Stimulated activated CD4-positive, alpha-beta T cell treated with anti-CD3 and anti-CD28 coated beads, Interleukin-15, amount 100 ng/mL, for 48 hours (primary cell): ENCODE measurements at regions not wholly inside any gene's neighbourhood (a gene's known extent, or its start where the extent isn't known, plus 50 kb on each side); places are given as distances from the start of the nearest gene placed in this dataset.
"Not testable (repeated sequence)": the region's sequence is repeated elsewhere in the genome, so short reads cannot be mapped to it uniquely, and the experiment has no call there.

Source experiments
- DNase-seq, 2 donors: peaks; one replicate each; pipeline ENCODE4 v3.0.0-alpha.2; 2020; ENCODE audit warnings: low read depth in 2 of 2

DNA sequence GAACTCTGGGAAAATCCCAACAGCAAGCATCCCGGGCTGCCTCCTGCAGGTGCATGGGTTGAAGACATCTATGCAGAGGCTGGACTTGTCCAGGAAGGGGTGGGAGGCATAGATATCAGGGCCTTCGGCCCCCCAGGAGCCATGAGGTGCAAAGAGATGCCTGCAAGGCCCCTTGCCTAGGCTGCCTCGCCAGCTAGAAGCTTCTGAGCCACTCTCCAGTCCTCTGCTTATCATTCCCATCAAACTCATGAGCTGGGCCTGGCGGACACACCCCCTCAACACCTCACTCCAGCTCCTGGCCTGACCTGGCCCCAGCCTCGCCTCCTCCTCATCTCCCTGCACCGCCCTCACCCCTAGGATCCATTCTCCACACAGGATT lies 152.4 kb upstream of the PTPN1 start:
- DNase-seq, result no peak

DNA sequence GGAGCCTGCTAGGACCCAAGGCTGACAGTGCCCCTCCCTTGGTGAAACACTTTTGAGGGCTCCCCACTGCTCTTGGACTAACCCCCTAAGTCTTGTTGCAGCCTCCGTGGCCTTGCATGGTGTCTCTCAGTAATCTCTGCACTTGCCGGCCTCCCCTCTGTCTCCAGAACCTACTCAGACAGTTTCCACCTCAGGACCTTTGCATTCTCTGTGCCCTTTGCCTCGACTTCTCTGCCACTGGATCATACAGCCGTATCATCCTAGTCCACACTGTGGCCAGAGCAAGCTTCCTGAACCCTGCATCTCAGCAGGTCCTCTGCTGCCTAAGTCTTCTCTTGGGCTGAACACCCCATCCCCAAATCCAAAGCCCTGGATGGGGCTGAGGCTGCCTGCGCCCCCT lies 152.0 kb upstream of the PTPN1 start:
- DNase-seq, result no peak

DNA sequence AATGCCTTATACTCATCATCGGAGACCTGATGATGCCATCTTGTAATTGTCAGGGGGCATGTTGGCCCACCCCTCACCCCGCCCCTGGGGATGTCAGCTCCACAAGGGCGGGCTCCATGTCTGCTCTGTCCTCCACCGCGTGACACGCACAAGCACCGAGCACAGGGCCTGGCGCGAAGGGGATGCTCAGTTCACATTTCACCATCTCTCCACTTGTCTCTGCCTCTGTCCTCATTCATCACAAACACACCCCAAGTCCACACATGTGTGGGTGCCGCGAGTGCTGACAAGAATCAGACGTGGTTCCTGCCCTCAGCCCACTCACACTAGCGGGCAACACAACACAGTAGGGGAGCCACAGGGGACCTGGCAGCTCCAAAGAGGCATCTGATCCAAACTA lies 151.2 kb upstream of the PTPN1 start:
- no peak for DNase-seq

DNA sequence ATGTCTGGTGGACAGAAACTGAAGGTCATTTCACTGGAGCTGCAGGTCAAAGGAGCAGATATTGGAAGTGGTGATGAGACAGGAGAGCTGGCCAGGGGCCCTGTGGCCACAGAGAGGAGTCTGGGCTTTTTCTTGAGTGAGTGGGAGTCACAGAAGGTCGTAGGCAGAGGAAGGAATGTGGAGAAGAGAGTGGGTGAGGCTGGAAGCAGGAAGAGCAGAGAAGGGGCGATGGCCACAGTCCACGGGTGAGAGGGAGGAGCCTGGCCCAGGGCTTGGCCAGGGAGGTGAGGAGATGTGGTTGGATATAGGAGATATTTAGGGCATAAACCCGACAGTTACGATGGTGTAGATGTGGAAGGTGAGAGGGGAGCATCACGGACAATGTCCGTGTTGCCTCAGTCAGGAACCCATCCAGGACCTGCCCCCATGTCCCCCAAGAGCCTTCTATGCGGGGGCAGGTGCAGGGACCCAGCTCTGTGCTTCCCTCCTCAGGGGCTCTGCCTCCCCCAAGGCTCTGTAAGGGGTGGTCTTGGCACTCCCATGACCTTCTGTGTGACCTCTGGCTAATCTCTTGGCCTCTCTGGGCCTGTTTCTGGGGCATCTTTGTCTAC lies 150.5 kb upstream of the PTPN1 start:
- DNase-seq, result no peak

DNA sequence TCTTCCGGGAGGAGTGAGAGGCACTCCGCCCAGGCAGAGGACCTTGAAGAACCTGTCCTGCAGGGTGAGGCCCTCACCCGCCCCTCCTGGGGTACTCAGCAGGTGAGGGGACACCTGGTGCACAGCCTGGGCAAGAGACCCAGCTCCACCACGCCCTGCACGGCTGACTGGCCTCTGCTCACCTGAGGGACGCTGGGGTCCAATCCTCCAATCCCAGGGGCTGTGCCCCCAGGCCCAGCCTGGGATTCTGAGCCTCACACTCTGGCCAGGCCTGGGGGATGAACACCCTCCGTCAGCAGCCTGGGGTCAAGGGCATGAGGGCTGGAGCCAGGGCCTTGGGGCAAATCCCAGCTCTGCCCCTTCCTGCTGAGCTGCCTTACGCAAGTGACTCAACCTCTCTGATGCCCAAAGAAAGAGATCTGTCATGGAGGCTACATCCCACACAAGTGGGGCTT lies 149.9 kb upstream of the PTPN1 start:
- no peak for DNase-seq

DNA sequence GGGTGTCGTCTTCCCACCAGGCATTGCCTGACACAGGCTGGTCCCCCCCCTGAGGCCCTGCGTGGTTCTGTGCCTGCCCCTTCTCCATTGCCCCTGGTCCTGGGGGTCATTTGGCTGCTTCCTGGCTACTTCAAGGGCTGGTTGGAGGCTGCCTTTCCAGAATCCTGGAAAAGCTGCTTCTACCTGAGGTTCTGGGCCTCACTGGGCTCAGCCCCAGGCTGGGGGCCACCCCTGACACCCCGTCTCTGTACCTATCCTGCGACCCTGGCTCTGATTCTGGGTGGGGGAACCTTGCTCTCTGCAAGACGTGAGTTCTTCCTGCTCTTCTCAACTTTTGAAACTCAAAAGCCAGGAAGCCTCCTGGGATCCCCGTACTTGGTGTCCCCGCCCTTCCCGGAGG lies 149.3 kb upstream of the PTPN1 start:
- DNase-seq, result no peak

DNA sequence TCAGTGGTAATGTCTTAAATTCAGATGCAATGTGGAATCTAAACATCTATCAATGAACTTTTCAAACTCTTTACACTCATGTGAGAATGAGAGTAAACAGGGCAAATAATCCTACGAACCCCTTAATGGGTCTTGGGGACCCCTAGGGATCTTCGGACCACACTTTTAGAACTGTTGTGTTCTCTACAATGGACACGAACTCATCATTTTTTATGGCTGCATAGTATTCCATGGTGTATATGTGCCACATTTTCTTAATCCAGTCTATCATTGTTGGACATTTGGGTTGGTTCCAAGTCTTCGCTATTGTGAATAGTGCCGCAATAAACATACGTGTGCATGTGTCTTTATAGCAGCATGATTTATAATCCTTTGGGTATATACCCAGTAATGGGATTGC lies 148.0 kb upstream of the PTPN1 start:
- not testable (repeated sequence) for DNase-seq

DNA sequence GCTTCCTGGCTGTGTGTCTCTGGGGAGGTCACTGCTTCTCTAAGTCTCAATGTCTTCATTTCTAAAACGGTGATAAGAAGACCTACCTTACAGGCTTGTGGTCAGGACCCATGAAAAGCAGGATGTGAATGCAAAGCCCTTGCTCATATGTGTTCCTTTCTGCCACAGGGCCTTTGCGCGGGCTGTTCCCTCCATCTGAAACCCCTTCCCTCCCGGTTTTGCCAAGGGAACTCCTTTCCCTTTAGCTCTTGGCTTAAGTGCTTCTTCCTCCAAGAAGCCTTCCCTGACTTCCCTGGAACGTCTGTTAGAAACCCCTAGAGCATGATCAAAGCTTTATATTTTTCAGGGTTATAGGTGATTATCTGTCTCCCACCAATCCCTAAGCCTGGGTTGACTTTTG lies 147.2 kb upstream of the PTPN1 start:
- no peak for DNase-seq

DNA sequence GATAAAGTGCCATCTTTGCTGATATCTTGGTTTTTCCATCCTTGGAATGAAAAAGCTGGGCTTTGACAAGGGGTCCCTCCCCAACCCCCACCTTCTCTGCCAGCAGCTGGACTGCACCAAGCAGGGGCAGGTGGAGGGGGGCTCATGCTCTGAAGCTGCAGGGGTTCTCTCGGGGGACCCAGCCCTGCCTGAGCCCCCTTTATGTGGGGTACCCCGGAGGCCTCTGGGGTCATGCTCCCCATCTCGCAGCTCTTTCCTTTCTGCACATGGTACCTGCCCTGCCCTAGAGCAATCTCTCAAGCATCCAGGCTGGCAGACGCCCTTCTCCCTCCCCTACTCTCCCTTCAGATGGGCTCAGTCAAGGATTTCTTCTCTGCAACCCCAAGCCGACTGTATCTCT lies 146.7 kb upstream of the PTPN1 start:
- DNase-seq, result no peak

DNA sequence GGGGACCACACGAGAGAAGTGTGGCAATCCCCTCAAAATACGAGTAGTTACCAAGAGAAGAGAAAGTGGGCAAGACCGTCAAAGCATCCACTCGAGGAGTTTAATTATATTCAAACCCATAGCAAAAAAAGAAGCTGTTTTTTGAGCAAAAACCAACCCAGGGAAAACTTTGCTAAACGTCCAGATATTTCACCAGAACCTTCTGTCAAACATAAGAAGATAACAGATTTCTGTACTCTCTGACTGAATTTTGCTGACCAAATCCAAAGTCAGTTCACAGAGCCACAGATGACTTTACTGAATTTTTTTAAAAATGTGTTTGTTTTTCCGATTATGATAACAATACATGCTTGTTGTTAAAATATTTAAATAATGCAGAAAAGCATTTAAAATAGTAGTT lies 145.6 kb upstream of the PTPN1 start:
- DNase-seq, result no peak

DNA sequence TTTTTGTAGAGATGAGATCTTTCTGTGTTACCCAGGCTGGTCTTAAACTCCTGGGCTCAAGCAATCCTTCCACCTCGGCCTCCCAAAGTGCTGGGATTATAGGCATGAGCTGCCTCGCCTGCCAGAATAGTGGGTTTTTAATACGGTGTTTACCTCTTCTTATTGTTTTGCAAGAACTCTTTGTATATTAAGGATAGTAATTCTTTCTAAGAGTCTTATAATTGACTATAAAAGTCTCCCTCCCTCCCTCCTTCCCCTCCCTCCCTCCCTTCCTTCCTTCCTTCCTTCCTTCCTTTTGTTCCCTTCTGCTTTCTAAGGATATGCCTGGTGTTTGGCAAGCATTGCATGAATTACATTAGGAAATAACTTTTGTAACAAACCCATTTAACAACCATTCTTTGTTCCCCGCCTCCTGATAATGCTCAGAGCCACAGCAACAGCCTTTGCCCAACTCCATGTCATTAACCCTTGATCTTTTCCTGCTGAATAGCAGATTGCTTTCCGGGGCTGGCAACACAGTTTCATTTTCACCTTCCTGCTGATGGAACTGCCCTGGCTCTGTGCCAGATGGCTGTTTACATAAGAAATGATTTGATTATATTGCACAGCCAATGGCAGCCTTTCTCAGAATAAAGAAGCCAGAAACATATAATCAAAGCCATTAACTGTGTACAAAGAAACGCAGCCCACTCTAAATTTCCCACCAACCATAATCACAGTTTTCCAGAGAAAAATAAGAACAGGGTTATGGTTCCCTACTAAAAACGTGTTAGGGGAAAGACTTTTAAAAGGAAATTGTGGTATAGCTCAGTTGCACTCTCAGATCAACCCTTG lies 143.7 kb upstream of the PTPN1 start:
- DNase-seq, result no peak

DNA sequence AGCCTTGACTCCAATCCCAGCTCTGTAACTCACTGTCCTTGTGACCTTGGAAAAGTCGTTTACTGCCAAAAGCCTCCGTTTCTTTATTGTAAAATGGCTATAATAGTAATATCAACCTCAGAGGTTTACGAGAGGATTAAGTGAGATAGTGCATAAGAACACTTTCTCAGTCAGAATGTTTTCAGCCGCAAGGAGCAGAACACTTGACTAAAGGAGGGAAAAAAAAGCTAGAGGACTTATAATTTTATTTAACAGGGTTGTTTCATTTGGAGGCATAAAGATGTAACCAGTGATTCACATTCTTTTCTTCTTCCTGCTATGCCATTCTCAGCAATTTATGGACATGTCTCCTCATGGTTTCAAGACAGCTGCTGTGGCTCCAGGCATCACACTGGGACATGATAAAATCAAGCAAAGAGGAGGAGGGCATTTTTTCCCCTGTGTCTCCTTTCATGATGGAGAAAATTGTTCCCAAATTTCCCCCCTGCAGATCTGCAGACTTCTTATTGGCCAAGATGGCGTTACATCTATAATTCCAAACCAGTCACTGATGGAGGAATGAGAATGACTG lies 143.0 kb upstream of the PTPN1 start:
- no peak for DNase-seq

DNA sequence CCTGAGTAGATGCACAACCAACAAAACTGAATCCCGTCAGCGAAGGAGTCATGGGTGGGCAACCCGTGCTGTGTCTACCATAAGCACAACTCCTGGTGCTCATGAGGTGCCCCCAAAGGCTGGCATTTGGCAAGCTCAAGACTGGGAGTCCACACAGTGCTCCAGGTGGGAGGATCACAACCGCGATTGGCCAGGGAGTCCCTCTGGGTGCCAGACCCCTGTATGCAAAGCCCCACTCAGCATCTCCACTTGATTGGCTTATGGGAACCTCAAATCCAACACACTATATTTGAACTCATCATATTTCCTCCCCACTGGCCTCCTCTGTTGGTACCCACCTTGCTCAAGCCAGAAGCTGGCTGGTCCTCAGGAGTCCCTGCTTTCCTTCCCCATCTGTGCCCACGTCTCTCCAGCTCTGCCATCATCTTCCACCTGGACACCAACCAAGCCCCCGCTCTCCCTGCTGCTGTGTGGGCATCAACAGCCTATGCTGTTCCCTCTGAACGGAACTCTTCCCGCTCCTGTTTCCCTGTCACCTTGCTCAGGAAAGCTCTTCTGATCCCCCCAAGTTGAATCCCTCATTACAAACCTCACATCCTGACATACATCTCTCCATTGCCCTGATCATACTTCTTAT lies 142.3 kb upstream of the PTPN1 start:
- DNase-seq, result no peak

DNA sequence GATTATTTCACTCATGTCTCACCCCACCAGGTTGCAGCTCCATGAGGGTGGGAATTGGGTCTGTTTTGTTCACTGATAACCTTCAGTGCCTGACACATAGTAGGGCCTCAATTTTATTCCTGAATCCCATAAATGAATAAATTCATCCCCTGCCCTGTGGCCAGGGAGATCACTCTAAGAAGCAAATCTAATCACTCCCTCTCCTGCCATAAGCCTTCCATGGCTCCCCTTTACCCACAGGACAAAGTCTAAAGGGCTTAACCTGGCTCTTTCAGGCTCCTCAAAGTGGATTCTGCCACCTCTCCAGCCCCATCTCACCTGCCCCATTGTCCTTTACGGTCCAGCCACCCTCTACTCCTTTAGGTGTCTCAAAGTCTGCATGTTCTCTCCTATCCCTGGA lies 141.8 kb upstream of the PTPN1 start:
- DNase-seq, result no peak

DNA sequence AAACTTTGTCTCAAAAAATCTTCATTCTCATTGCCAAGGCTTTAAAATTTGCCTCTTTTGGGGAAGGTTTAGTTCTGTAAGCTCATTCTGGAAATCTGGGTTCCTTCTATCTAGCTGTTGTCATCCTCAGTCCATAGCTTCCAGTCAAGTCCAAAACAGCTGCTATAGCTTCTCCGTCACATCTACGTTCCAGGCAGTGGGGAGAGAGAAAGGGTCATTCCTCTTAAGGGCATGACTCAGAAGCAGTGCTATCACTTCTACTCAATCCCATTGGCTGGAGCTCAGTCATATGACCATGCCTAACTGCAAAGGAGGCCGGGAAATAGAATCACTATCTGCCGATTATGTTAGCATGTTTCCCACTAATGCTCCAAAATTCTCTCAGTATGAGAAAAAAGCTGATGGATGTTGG lies 141.4 kb upstream of the PTPN1 start:
- DNase-seq, result no peak

DNA sequence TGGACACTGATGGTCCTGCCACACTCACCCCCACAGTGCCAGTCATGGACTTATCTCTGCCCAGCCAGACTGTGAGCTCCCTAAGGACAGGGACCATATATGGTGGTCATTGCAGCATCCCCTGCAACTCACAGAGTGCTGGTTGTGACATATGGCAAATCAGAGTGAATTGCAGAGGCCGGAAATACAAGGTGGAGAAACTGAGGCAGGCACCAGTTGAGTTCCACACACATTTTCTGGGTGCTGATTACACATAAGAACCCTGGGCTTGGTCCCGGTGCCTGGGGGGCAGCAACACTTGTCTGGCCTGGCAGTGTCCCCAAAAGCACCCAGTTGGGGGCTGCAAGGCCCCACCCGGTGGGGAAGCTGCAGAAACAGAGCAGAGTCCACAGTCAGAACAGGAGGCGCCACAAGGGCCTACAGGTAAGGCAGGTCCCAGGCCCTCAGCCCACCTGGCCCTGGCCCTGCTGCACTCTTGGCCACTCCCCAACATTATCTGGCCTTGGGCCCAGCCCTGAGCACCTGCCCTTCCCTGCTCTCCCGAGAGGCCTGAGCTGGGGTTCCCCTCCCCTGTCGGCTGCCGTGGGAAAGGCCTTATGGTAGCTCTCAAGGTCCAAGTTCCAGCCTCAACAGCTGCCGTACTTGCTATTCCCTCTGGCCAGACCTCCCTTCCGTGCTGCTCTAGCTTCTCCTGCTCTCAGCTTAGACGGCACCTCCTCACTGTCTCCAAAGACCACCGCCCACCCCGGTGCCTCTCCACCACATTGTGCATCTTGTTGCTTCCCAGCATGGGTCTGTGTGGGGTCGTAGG lies 140.8 kb upstream of the PTPN1 start:
- DNase-seq, result no peak

DNA sequence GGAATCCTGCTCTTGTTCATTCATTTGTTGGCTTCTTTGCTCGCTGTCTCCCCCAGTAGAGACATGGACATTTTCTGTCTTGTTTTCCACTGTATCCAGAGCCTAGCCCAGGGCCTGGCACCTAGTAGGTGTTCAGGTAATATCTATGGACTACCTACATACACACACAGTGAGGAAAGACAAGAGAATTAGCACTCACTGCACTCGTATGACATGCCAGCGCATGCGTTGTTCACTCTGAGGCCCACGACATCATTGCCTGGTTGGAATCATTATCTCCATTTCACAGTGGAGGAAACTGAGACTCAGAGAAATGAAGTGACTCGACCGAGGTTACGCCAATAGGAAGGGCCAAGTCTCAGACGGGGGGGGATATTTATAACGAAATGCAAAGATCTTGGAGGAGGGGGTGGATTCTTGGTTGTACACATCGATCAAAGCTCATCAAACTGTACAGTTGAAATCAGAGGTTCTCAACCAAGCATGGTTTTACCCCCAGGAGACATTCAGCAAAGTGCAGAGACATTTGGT lies 140.1 kb upstream of the PTPN1 start:
- DNase-seq, result no peak

DNA sequence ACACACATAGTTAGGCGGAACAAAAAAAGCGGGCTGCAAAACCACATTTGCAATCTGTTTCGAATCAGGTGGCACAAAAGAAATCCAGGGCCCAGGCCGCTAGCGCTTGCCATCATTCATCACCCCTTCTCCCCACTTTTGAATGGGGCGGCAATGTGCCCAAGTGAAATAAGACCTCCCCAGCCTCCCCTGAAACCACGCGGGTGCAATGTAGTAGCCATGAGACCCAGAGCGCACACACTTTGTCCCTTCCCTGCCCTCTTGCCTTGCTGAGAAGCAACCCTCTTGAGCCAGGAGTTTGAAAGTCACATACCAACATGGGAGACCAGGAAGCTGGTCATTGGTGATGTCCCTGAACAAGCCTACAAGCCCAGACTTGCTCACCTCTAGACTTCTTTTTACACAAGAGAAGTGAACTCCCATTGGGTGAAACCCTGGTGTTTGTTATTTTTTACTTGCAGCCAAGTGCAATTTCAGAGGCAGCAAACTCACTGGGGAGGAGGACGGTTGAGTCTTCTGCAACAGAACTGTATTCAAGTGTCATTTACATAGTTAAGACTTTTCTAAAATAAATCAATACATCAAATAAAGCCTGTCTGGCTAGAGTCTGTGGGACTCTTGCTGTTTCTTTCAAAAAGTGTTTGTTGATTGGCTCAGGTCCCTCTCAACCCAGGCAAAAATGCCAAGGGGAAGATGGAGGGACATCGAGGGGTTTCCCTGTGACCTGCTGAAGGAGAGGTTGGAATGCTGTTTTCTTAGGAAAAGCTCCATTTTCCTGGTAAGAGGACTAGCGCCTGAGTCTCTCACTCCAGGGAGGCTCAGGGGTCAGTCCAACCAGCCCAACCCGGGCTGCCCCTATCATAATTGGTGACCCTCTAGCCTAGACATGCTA lies 138.1 kb upstream of the PTPN1 start:
- DNase-seq, result no peak

DNA sequence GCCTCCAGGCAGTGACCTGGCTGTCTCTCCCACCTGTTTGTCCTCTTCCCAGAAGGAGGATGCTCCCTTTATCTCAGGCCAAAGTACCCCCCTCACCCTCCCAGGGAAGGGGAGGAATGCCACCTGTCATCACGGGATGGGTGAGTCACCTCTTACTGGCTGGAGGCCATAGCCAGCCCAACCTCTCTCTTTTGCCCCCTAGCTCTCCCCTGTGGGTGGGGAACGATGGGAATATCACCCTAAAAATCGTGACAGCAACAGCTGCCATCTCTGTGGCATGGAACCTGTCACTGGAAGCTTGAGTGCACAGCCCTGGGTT lies 137.5 kb upstream of the PTPN1 start:
- DNase-seq, result no peak

DNA sequence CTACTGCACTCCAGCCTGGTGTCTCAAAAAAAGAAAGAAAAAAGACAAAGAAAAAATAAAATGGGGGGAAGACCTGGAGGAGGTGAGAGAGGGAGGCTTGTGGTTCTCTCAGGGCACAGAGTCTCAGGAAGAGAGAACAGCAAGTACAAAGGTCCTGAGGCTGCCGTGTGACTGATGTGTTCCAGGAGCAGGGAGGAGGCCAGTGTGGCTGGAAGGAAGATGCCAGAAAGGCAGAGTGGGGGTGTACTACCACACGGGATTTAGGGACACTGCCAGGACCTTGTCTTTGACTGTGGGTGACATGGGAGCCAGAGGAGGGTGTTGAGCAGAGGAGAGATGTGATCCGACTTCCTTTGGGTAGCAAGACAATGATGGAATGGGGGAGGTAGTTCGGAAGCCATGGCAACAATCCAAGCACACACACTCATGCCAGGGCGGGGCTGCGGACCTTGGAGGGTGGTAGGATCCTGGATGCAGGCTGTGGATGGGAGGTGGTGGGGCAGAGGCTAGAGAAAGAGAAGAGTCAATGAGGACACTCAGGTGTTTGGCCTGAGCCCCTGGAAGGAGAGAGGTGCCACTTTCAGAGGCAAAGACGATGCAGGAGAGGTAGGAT lies 136.4 kb upstream of the PTPN1 start:
- DNase-seq, result no peak
